Suppressor macrophage (primary cell): ENCODE measurements at regions not wholly inside any gene's neighbourhood (a gene's known extent, or its start where the extent isn't known, plus 50 kb on each side); places are given as distances from the start of the nearest gene placed in this dataset.
A peak's percentile ranks its signal among the peaks of the same experiment; 100 is the strongest.

Source experiments
- DNase-seq, 4 experiments: peaks; one replicate each; pipeline ENCODE4 v3.0.0-alpha.2; 2020 to 2022

DNA sequence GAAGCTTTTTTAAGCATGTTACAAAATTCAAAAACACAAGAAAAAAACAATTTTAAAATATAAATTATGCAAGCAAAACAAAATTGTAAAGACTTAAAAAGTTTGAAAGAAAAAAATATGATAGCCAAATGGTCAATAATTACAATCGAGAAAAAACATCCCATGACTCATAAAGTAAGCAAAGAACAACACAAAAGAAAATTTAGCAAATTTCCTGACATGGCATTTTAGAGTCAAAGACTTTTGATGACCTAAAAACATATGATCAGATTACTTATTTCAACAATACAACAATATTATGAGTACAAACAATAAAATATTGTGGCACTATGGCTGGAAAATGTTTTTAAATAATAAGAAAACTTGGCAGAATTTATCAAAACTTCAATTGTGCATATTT lies 312.1 kb upstream of the MEOX2 start:
- DNase-seq = no peak

DNA sequence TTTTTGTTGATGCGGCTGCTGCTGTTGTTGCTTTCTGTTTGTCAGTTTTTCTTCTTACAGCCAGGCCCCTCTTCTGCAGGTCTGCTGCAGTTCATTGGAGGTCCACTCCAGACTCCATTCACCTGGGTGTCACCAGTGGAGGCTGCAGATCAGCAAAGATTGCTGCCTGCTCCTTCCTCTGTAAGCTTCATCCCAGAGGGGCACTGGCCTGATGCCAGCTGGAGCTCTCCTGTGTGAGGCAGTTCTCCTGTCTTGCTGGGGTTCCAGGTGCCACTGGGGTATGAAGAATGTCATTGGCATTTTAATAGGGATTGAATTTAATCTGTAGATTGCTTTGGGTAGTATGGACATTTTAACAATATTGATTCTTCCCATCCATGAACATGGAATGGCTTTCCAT lies 308.5 kb upstream of the MEOX2 start:
- no peak for DNase-seq

DNA sequence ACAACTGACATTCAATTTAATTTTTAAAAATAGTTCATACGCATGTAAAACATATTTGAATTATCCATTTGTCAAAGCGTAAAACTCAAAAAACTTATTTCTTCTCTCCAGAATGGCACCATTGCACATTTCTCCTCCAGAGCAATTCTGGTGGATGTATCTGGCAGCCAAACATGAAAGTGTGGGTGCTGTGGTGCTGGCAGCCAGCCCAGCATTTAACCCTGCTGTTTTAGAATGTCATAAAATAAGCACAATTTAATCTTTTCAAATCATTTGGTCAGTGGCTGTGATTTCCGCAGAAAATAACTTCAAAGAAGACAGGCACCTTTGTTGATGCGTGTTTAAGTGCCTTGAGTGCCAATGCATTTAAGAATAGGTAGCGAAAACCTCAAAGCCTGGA lies 302.7 kb upstream of the MEOX2 start:
- DNase-seq = no peak

DNA sequence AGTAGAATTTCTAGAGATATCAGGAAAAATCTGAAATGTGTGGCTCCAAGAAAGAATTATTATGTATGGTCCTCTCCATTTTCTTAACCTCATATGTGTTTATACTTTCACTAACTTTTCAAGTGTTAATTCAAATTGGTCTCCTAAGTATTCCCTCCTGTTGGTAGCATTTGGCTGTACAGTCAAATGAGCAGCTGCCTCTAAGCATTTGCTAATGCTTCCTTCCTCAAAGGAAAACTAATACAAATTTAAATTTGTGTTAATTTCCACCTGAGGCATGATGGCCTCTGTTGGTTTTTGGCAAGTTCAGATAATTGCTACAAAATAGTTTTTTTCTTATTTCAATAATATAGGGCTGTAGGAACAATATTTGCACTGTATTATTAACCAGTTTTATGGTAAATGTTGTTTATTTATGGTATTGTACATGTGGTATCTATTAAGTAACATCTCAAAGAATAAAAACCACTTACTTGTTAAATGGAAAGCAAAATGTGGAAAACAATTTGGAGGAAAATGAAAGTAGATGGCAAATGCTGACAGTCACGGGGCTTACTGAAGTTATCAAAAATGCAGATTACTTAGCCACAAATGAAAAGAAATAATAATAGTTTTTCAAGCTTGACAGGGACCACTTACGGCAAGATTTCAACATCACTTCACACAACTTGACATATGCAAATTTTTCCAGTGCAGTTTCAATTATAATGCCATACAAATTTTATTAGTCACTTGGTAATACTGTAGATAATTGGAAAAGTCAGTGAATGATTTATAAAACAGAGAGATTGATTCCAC lies 299.3 kb upstream of the MEOX2 start:
- no peak for DNase-seq

DNA sequence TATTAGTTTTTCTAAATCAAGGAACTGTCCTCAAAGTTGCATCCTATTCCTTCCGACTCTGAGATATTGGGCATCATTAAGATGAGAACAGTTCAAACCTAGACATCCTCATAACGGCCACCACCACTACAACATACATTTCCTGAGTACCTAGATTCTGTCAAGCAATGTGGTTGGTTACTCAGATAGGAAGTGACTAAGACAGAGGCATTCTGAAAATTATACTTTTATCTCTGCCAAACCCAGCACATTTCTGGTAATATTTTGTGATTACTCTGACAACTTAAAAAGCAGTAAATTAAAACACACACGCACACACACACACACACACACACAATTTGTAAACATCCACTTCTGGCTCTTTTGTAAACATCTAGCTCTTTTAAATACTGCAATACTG lies 291.2 kb upstream of the MEOX2 start:
- no peak for DNase-seq

DNA sequence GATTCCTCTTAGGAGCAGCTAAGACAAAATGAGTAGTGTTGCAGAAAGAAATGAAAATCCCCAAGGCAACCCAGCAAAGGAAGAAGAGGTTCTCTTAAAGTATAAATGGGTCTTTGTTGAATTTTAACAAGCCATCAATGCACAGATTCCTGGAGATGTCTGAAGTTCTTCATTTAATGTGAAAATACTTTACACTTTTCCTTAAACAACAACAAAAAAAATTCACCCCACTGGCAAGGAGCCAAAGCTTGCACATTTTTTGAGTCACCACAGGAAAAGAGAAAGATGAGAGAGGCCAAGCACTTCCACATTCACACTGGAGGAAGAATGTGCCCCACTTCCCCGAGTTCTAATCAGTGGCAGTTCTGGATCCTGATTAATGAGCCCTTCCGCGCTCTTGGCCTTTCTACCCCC lies 286.4 kb upstream of the MEOX2 start:
- peak; percentile 56 to 77 (median 62) for DNase-seq

DNA sequence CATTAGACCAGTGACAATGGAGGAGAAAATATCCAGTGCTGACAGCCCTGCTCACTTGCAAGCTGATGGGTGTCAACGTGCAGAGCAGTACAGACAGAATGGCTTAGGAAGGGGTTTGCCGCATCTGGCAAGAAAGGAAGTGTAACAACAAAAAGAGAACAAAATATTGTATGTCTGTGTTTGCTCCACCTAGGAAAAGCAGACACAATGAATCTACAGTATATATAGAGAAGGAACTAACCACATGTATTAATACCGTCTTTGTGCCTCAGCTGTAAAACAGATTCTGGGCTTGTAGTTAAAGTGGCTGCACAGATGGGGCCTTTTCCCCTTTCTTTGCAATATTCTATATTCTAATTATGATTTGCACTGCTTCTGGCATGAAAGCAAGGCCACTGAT lies 281.1 kb upstream of the MEOX2 start:
- DNase-seq = peak in 1 of 4 experiments; percentile 19

DNA sequence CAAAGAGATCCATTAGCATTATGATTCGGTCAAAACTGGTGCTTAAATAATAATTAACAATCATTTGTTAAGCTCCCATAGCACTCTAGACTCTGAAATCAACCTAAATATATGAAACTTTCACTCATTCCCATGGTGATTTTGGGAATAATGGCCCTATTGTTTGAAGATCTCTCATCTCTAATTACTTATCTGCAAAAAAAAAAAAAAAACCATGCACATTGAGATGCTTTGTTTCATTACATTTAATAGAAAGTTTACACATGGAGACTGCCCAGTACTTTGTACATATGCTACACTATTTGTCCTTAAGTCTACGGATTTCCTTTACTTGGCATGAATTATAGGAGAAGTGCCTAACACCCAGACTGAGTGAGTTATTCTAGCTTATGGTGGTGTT lies 280.6 kb upstream of the MEOX2 start:
- DNase-seq = no peak

DNA sequence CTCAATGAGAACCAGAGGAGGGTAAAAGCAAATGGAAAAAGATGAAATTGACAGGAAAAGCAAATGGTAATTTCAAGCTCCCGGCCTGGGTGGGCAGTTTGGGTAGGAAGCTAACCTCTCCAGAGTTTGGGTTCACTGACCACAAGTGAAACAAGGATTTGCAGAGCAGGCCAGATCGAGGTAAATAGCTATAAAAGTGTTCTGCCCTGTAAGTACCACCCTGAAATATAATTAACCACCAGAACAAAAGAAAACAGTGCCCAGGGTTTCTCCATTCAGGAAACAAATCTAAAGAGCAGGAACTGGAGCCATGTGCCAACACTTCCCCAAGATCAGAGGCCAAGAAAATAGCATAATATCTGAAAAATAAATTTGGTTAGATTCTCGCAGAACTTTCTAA lies 276.7 kb upstream of the MEOX2 start:
- no peak for DNase-seq

DNA sequence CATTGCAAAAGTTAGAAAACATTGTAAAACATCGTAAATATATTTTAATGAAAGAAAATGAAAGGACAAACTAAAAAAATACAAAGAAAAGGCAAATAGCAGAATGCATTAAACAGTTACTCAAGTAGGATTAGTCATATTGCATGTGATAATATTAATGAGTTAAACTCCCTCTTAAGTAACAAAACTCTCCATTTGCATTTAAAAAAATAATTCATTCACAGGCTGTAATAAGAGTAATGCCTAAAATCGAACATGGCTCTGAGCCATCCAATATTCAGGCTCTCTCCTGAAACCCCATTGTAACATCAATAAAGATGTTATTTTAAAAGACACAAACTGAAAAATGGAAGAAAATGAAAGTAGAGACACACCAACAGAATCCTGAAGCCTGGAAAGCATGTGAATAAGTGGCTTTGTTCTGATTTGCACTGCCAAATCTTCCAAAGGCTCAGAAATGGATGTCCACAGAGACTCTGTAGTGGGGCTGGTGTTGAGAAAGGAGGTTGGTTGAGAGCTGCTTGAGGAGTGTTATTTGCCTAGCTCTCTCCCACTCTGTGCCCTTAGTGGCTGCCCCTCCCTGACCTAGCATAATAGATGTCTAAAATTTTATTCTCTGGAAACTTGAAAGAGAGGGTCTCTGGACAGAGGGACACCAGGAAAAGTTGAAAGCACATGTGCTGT lies 268.3 kb upstream of the MEOX2 start:
- no peak for DNase-seq

DNA sequence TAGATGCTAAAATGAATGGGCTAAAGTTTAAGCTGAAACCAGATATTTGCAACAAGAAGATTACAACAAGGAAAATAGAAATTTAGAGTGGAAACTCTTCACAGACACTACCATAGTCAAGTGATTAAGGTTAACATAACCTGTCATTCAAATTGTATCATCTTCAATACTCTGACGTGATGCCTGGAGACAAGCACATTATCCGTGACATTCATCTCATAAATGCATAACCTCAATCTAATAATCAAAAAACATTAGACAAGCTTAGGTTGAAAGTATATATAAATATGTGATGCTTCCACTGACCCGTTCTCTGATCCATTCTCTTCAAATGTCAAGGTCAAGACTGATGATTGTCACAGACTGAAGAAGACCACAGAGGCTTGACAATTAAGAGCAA lies 263.8 kb upstream of the MEOX2 start:
- DNase-seq = no peak

DNA sequence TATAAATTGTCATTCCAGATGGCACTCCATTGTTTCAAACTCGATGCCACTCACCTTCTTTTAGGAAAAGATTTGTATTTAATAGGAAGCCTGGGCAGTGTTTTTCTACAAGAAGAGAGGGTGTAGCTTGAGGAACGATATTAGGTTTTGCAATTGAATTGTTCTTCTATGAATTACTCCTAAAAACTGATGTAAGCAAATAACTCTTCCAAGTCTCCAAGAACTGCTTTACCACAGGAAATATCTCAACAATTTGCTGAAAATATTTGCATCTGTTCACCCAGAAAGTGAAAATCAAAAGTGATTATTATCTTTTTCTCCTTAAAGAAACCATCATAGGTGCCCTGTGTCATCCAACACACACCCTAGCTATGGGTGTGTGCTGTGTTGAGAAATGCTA lies 261.3 kb upstream of the MEOX2 start:
- no peak for DNase-seq

DNA sequence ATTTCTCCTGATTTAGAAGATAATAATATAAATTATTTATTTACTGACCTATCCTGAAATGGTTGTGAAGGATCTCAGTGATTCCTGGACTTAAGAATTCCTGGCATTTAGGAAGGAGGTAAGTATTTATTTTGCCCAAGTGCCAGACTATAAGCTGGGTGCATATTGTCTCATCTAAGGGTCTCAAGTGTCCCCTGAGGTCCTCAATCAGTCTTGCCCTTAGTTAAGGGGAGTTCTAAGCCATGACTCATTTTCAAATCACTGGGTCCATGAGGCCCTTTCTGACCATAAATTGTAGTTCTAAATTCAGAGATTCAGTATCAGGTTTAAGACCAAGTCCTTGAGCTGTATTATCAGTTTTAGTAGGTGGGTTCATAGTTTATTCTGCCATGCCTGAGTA lies 251.6 kb upstream of the MEOX2 start:
- DNase-seq = no peak

DNA sequence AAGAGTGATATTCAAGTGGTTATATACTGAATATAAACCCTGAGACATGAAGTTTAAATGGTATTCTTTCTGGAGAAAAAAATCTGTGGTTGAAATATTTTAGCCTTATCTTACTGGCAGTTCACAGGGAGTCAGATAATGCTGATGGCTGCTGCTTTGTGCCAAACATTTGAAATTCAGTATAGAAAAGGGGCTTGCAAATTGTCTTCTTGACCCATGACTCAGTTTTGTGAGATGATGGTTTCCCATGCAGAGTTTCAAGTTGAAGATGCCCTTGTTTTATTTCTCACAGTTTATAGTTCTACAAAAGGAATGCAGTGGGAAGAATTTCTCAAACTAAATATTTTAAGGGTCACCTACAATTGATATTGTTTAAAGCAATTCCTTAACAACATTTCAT lies 251.1 kb upstream of the MEOX2 start:
- no peak for DNase-seq

DNA sequence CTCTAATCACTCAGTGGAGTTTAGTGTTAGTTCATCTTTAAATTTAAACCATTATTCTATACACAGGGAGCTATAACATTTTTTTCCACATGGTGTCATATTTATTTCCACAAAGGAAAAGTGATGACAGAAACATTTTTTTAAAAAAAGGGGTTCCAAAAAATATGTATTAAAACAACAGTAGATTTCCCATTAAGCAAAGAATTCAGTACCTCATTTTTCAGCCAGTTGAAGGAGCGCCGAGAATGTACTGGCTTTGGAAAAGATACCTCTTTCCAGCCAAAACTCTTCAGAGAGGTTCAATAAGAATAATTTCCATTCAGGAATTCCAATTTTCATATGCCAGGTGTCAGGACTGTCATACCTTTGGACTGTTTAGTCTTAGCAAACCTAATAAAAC lies 250.5 kb upstream of the MEOX2 start:
- no peak for DNase-seq

DNA sequence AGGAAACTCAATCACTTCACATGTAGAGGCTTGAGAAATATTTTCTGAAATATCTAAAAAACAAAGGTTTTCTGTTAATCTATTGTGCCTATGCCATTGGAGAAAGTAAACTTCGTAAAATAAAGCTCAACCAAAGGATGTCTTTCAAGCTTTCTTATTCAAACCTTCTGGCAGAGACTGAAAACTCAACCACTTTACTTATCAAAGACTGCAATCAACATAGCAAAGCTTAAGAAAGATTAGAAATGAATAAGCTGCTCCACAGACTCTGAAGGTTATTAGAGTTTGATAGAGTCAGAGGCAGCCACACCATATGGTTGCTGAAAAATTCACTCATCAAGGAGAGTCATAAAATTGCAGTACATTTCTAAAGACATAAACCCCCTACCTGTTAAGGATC lies 245.8 kb upstream of the MEOX2 start:
- no peak for DNase-seq

DNA sequence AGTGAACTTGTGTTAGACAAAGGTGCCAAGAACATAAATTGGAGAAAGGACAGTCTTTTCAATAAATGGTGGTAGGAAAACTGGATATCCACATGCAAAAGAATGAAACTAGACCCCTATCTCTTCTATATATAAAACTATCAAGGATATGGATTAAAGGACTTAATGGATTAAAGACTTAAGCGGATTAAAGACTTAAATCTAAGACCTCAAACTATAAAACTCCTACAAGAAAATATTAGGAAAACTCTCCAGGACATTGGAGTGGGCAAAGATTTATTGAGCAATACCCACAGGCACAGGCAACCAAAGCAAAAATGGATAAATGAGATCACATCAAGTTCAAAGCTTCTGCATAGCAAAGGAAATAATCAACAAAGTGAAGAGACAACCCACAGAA lies 242.9 kb upstream of the MEOX2 start:
- DNase-seq = no peak

DNA sequence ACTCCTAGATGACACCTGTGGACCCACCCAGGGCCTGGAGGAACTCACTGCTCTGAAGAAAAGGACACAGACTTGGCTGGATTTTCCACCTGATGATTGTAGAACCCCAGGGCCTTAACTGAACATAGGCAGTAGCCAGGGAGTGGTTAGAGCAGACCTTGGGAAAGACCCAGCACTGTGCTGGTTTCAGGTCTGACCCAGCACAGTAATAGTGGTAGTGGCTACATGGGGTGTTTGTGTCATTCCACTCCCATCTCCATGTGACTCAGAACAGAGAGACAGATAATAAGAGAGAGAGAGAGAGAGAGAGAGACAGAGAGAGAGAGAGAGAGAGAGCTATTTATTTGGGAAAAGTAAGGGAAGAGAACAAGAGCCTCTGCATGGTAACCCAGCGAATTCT lies 239.1 kb upstream of the MEOX2 start:
- DNase-seq = no peak

DNA sequence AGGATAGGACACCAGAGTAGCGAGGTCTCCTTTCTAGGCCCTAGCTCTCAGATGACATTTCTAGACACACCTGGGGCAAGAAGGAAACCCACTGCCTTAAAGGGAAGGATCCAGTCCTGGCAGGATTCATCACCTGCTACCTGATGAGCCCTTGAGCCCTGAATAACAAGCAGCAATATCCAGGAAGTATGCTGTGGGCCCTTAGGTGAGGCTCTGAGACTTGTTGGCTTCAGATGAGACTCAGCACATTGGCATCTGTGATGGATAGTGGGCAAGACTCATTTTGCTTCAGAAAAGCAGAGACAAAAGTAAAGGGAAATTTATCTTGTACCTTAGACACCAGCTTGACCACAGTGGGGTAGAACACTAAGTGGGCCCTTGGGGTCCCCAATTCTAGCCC lies 238.4 kb upstream of the MEOX2 start:
- DNase-seq = no peak

DNA sequence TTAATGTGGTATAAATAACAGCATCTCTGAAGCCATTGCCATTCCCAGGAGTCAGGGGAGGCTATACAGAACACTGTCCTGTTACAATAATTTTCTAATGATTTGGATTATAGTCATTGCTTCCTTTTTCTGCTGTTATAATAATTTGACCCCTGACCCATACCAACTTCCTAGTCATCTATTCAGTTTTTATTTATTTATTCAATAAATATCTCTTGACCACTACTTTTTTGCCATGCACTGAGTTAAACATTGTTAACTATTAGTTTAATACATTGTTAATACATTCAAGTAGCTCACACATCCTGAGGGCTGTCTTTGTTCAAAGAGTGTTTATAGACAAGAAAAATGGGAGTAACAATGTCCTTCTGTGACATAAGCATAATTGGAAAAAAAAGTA lies 235.5 kb upstream of the MEOX2 start:
- no peak for DNase-seq

DNA sequence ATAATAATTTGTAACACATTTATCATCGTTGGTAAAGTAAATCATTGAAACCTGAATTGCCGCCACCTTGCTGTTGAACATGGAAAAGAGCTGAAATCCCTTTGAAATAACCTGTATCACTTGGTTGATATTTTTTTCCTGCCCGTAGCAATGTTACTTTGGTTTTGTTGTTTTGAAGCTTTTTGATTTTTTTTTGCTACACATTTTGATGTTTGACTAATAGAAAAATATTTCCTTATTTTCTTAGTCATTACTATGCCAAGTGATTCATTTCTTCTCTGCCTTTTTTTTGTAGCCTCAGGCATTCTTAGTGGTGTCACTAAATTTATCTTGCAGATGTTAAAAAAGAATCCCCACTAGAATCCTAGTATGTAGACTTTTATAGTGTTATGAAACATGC lies 235.1 kb upstream of the MEOX2 start:
- DNase-seq = no peak

DNA sequence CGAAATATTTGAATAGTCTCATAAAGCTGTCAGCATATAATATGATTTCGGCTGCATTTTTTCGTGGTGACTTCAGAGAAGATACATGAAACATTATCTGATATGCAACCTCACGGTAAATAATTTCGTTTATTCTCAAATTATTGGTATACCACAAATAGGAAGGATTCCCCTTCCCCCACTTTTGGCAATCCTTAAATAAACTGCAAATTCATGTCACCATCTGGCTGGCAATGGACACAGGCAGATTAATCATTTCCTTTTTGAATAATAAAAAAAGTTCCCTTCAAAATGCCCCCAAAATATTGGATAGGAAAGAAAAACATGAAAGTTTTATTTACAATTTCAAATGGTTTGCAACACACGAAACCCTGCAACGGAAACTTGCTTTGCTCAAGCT lies 234.5 kb upstream of the MEOX2 start:
- no peak for DNase-seq

DNA sequence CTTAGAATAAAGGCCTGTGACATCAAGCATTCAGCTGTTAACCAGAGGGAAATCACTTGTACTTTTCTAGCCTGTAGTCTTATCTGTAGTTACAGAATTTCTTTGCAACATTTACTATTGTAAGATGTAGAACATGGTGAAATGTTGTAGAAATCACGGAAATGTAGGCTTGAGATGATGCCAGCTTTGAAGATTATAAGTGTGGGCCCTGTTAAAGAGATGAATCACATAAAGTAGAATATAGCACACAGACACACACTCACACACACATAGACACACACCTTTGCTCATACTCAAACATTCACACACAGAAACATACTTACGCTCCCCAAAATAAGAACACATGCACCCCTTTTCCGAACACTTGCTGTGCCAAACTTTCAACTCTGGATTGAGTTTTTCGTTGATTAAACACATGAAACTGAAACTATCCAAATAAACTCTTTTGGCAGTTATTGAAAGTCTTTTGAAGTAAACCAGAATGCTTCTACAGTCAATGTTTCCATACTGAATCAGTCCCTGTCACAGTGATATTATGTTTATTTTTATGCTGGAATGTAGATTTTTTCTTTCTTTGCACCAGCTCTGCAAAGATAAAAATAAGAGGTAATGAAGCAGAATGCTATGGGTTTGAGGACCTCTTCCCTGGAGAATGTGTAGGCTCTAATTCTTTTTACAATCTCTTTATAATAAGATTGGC lies 230.3 kb upstream of the MEOX2 start:
- DNase-seq = no peak

DNA sequence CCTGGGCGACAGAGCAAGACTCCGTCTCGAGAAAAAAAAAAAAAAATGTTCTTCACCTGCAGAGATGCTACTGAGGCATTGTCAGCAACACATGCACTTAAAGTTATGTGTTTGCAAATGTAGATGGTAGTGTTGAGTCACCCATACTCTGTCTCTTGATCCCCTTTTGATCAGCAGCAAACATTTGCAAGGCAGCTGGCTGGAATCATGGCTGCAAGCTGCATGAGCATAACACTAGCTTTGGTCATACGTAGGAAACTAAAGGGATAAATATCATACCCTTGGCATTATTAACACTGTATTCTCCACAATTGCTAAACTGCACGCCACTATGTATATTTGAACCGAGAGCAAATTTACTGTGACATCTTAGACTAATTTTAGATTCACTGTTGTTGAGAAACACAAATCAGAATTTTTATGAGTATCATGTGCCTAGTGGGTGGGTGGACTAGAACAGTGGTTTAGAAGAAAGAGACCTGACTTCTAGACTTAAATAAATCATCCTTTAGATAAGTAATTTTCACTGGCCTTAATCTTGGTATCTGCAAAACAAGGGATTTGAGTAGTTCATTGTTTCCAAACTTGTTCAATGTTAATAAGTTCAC lies 229.3 kb upstream of the MEOX2 start:
- no peak for DNase-seq
